ENCODE measurements at regions not wholly inside any gene's neighbourhood (a gene's known extent, or its start where the extent isn't known, plus 50 kb on each side); places are given as distances from the start of the nearest gene placed in this dataset.

- no peak for TF ChIP-seq CTCF (IDR thresholded peaks at IDR 0.05 in 4 of 5, conservative IDR thresholded peaks at IDR 0.05 in 1 of 5)
- no peak for TF ChIP-seq POLR2A (IDR thresholded peaks at IDR 0.05)
Observed at GRCh38 chr2:51662187-51662586, 630.3 kb upstream of the NRXN1 start.

All from gastrocnemius medialis (tissue), 4 donors.